Inflammatory macrophage treated with lipopolysaccharide for 4 hours (primary cell): ENCODE measurements at regions not wholly inside any gene's neighbourhood (a gene's known extent, or its start where the extent isn't known, plus 50 kb on each side); places are given as distances from the start of the nearest gene placed in this dataset.
A peak's percentile ranks its signal among the peaks of the same experiment; 100 is the strongest.
"Not testable (repeated sequence)": the region's sequence is repeated elsewhere in the genome, so short reads cannot be mapped to it uniquely, and the experiment has no call there.

Experiments
- DNase-seq: peaks from one replicate; pipeline ENCODE4 v3.0.0-alpha.2; 2020

- DNase-seq, result no peak
Observed at GRCh38 chr18:73153271-73153670, 285.5 kb upstream of the NETO1 start.

- DNase-seq, result no peak
Observed at GRCh38 chr18:73151086-73151485, 283.3 kb upstream of the NETO1 start.

- no peak for DNase-seq
Observed at GRCh38 chr18:73150199-73150598, 282.4 kb upstream of the NETO1 start.

GRCh38 chr18:73147590-73147989, 279.8 kb upstream of the NETO1 start:
- DNase-seq, result no peak

GRCh38 chr18:73144030-73144429, 276.2 kb upstream of the NETO1 start:
- DNase-seq, result no peak

GRCh38 chr18:73136134-73136533, 268.3 kb upstream of the NETO1 start:
- DNase-seq, result no peak

GRCh38 chr18:73124175-73124574, 256.4 kb upstream of the NETO1 start:
- no peak for DNase-seq

GRCh38 chr18:73121207-73121606, 253.4 kb upstream of the NETO1 start:
- DNase-seq, result no peak

- no peak for DNase-seq
Observed at GRCh38 chr18:73120626-73121025, 252.8 kb upstream of the NETO1 start.

- no peak for DNase-seq
Observed at GRCh38 chr18:73119574-73119973, 251.8 kb upstream of the NETO1 start.

- peak; percentile 1 for DNase-seq
Observed at GRCh38 chr18:73118121-73118816, 250.5 kb upstream of the NETO1 start.

- DNase-seq, result no peak
Observed at GRCh38 chr18:73110307-73110706, 242.5 kb upstream of the NETO1 start.

- no peak for DNase-seq
Observed at GRCh38 chr18:73101977-73102376, 234.2 kb upstream of the NETO1 start.

GRCh38 chr18:73101491-73101890, 233.7 kb upstream of the NETO1 start:
- not testable (repeated sequence) for DNase-seq

- DNase-seq, result no peak
Observed at GRCh38 chr18:73099759-73100158, 232.0 kb upstream of the NETO1 start.

GRCh38 chr18:73093687-73094250, 226.0 kb upstream of the NETO1 start:
- DNase-seq, result no peak

GRCh38 chr18:73088445-73088844, 220.7 kb upstream of the NETO1 start:
- no peak for DNase-seq

GRCh38 chr18:73087282-73087977, 219.6 kb upstream of the NETO1 start:
- DNase-seq, result no peak

- no peak for DNase-seq
Observed at GRCh38 chr18:73079920-73080319, 212.1 kb upstream of the NETO1 start.

- DNase-seq, result no peak
Observed at GRCh38 chr18:73060666-73061288, 193.0 kb upstream of the NETO1 start.

GRCh38 chr18:73059280-73059679, 191.5 kb upstream of the NETO1 start:
- DNase-seq, result no peak

- DNase-seq, result no peak
Observed at GRCh38 chr18:73047688-73048087, 179.9 kb upstream of the NETO1 start.

GRCh38 chr18:73045037-73045436, 177.2 kb upstream of the NETO1 start:
- no peak for DNase-seq

GRCh38 chr18:73043611-73044010, 175.8 kb upstream of the NETO1 start:
- DNase-seq, result no peak
